ENCODE measurements at regions not wholly inside any gene's neighbourhood (a gene's known extent, or its start where the extent isn't known, plus 50 kb on each side); places are given as distances from the start of the nearest gene placed in this dataset.
A peak's percentile ranks its signal among the peaks of the same experiment; 100 is the strongest.
"Not testable (repeated sequence)": the region's sequence is repeated elsewhere in the genome, so short reads cannot be mapped to it uniquely, and the experiment has no call there.

DNA sequence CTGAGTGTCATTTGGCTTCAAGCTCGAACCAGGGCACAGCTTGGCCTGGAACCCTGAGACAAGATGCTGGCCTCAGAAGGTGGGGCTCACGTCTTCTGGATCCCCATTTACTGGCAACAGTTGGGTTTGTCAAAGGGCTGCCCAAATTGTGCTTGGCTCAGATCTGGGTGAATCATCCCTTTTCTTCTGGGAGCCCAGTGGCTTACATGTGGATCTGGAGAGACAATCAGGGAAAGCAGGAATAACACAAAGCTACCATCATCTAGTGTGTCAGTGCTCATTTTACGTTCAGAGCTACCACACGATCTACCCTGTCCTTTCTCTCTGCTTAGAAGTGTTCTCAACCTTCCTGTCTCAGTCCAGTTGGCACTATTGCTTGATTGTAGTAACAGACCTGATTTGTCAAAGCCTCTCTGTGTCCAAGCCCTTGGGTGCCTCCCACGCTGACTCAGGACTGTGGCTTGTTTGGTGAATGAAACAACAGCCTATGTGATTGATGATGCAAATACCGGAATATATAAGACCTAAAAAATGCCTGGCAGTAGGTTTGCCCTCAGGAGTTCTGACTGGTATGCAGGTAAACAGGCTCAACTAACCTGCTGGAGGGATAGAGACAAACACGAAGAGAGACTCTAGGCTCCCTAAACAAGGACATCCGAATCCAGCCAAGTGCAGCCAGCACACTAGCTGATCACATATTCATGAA lies 974.3 kb downstream of the VRK1 start:
- no peak for DNase-seq

DNA sequence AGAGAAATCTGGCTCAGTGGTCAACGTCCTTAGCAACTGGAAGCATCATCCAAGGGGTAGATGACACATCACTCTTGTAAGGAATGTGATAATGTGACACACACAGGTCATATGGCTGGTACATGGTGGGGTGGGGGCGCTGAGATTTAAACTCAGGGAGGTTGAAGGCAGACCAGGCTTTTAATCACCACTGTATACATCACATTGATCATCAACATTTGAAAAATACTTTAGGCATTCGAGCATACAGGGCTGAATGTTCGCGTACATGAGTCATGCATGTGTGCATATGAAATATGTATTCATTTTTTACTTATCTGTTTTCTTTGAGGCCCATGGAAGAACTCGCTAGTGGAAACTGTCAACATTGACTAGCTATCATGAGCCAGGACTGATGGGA lies 976.4 kb downstream of the VRK1 start:
- no peak for DNase-seq

DNA sequence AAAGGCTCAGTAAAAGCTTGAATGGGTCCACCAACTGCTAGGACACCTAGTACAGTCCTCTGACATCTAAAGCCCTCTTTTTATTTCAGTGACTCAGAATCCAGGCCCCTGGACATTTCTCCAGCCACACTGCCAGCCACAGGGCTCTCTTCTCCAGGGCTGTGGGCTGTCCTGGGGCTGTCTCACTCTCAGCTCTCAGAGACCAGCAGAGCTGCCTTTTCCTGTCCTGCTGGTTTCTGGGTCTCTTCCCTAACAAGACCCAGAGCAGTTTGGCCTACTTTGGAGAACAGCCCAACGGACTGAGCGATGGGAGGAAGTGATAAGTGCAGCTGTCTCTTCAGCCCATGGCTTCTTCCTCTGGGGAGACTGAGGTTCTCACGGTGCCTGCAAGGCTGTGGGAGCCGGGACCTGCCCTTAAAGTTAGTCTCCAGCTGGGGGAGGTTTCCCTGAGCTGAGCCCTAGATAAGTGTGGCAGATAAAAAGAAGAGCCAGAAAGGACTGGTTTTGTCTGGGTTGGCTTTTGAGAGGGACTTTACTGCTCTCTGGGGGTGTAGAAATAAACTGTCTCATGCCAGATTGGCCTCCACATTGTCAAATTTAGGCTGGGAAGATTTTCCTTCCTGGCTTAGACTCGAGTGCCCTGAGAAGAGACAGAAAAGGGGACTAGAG lies 979.8 kb downstream of the VRK1 start:
- no peak for DNase-seq

DNA sequence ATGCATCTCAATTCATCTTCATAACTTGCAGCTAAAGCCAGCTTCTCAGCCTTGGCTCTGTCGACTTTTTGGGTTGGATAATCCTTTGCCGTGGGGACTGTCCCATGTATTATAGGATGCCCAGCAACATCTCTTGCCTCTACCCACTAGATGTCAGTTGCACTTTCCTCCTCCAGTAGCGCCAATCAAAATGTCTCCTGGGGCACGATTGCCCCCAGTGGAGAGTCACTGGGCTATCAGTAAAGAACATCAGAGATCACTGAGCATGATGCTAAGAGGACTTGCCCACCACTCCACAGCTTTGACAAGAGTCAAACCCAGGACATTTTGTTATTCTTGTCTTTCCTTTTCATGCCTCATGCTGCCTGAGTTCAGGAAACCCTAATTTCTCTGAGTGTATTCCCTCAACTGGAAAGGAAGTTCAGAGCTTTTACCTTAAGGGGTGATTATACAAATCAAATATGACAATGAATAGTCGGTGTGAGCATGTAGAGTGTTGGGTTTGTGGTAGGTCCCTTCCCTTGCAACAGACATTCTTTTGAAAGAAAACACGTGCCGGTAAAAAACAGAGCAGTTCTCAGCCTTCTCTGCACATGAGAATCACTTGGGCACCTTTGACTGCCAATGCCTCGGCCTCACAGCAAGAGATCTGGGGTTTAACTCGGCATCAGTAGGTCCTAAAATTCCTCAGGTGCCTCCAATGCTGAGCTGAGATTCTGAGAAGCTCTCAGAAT lies 980.6 kb downstream of the VRK1 start:
- no peak for DNase-seq

DNA sequence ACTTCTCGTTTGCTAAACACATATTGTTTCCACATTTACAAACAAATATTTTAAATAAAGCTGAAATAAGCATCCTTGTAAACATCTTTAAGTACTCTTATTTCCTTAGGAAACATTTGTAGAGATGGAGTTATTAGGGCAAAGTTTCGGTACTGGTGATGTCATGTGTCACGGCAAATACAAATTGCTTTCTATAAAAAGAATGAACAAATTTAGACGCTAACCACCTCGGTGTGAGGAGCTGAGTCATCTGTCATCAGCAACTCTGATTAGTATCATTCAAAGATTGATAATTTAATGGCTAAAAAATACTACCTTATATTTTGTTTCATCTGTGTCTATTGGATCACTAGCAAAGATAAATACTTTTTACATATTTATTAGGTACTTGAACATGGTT lies 982.0 kb downstream of the VRK1 start:
- DNase-seq = no peak

DNA sequence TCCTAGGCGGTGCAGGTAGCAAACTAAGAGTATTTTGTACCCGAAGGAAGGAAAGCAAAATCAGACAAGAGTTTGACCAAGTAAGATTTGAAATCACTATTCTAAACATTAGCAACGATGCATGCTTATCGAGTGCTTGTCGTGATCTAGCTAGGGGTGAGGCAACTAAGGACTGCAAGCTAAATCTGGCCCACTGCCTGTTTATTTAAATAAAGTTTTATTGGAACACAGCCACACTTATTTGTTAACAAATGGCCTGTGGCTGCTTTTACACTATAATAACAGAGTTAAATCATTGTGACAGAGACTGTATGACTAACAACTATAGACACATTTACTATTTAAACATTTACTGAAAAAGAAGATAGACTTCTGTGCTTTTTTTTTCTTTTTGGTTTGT lies 983.6 kb downstream of the VRK1 start:
- DNase-seq = no peak

DNA sequence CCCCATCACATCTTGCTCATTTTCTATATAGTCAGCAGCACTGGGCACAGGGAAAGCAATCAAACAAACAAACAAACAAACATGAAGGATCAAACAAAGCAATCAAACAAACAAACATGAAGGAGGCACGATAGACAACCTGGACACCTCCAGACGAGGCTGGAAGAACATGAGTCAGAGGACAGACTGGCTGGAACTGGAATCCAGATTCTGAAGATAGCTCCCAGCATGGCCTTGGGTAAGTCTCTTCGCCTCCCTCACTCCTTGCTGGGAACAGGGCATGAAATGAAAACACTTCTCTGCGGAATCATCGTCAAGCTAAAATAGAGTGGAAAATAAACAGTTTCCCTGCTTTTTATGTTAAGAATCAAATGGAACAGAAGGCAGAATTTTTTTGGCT lies 984.8 kb downstream of the VRK1 start:
- no peak for DNase-seq

DNA sequence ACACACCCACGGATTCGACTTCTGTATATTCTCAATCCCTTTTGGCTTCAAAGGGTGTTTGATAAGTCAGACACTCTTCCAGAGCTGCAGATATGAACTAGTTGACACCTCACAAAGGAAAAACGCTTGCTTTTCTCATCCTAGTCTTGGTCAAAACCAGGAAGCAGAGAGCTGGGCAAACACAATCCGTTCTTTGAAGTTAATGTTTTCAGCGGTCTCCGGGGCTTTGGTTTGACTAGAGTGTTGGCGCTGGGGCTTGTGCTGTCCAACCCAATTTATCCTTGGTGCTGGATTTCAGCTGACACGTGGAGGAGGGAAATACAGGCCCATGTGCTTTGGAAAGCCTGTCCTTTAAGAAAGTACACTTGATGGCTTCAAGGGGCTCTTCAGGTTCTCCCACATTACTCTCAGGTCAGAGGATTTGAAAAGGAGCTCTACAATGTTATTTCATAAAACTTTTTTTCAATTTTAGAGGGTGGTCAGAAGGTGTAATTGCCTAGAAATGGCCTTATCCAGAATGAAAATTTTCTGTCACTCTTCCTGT lies 985.8 kb downstream of the VRK1 start:
- DNase-seq = peak; percentile 67

DNA sequence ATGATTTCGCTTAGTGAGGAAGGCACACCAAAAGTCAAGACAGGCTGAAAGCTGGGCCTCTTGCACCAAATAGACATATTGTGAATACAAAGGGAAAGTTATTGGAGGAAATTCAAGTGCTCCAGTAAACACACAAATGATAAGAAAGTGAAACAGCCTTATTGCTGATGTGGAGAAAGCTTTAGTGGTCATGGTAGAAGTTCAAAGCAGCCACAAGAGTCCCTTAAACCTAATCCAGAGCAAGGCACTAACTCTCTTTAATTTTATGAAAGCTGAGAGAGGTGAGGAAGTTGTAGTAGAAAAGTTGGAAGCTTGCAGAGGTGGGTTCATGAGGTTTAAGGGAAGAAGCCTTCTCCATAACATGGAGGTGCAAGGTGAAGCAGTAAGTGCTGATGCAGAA lies 988.3 kb downstream of the VRK1 start:
- DNase-seq = no peak

DNA sequence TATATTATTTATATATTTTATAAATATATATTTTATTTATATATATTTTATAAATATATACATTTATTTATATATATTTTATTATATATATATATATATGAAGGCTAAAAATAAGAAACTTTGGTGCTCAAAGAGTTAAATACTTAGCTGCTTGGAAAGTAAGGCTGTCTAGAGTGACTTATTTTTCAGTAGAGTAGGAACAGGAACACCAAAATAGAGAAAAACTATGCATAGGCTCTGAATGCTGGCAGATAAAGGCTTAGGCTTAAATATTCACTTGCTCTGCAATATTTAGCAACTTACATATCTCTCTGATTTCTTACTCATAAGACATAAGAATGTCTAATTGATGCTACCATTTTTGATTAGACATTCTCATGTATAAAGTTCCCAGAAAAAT lies 991.2 kb downstream of the VRK1 start:
- peak; percentile 63 for DNase-seq

DNA sequence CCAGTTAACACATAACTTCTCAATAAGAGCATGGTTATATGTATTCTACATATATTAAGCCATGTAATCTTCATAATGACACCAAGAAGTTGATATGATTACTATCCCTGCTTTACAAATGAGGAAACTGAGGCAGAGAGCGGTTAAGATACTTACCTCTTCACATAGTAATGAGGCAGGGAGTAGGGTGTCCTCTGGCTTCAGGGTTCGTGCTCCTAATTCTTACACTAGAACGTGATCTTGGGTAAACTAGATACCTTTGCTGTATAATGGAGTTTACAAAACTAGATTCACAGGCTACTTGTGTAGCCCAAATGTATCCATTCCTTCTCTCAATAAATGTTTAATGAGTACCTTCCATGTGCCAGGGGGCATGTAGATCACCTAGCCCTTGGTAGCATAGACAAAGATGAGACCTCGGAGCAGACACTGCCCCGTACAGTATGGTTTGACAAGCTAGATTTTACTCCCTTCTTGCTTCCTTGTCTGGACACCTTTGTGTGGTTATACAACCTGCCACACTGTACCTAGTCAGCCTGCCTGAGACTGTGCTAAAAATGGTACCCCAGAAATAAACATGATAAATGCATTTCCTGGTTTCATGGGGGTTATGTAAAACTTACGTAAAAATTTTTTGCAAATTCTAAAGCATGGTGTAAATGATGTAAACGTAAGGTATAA lies 991.8 kb downstream of the VRK1 start:
- no peak for DNase-seq

DNA sequence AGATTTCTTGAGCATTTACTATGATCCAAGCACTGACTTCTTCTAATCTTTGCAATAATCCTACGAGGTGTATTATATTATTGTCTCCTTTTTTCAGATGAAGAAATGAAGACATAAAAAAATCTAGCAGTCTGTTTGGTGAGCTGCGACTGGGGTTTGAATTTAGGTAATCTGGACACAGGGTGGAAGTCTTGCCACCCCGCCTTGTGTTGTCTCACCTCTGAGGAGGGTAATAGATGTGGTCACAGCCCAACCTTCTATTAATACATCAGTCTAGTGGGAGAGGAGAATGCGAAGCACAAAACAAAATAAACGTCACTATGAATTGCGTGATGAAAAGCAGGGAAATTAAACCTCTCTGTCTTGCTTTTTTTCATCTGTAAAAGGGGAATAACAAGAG lies 993.9 kb downstream of the VRK1 start:
- DNase-seq = no peak

DNA sequence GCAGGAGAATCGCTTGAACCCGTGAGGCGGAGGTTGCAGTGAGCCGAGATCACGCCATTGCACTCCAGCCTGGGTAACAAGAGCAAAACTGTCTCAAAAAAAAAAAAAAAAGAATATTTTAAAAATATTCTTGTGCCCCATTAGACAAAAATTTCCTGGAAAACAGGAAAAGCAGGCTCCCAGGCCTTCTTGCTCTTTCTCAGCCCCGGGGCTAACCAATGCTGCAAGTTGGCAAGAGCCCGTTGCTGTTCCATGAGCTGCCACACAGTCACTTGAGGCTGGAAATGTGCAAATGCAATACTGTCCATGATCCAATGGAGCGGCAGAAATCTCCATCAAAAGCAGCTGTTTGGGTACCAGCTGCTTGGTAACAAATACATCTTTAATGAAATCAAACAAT lies 994.7 kb downstream of the VRK1 start:
- peak; percentile 35 for DNase-seq

DNA sequence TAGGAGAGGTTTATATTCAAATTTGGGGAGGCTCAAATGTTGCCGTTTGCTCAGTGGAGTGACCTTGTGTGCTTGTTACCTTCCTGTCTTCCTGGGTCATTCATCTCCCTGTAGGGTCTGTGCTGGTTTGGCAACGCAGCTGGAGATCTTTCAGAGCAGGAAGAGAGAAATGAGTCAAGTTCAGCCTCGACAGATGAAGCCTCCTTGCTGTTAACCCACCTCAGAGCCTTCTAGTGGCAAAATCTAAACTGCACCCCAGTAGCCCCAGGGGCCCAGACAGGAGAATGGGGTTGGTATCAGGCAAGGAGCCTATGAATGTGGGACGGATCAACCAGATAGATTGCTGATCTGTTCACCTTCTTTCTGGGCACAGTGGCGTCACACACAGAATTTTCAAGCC lies 999.3 kb downstream of the VRK1 start:
- no peak for DNase-seq

DNA sequence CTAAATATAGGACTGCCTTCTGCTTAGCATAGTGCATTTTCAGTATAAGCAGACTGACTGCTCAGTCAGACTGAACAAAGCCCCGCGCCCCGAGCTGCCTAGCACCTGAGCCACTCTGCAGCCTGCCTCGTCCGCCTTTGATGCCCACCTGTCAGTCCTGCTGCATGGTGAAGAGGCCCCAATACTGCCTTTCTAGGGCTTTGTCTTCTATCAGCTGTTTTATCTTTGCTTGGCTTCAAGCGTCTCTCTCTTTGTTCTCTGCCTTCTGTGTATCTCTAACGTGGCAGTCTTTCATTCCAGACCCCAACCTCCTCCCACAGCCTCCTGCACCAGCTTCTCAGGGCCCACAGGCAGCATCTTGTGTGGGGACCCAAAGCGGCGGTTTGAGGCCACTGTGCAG lies 1001.0 kb downstream of the VRK1 start:
- DNase-seq = no peak

DNA sequence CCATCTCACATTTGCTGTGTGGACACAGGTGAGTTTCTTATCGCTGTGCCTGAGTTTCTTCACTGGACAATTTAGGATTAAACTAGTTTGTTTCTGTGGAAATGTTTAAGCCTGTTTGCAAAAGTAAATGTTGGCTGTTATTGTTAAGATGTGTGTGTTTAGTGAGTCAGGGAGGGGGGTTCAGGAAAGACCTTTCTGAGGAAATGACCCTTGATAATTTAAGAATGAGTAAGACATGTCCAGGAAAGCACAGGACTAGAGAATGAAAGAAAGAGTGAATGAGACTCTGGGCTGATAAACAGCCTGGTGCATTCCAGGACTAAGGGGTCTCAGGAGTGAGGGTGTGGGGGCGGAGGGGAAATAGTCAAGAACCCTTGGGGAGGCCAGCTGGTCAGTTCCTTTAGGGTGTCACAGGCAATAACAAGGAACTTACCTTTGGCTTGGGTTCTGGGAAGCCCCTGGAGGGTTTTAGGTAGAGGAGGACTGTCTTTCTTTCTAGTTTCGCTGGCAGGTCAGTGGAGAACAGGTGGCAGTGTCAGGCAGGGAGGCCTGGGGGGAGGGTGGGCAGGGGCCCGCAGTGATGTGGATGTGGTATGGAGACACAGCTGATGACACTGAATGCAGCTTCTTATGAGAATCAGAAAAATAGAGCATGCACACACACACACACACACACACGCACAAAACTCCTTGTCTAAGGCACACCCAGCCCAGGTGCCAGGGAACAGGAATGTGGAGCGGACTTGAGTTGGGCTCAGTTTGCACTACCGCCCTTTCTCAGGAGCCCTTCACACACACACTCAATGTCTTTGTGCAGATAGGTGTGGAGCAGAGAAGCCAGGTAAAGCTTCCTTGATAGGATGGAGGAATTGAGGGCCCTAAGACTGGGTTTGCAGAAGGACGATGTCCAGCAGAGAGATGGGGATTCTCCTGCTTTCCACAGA lies 1005.5 kb downstream of the VRK1 start:
- DNase-seq = no peak

DNA sequence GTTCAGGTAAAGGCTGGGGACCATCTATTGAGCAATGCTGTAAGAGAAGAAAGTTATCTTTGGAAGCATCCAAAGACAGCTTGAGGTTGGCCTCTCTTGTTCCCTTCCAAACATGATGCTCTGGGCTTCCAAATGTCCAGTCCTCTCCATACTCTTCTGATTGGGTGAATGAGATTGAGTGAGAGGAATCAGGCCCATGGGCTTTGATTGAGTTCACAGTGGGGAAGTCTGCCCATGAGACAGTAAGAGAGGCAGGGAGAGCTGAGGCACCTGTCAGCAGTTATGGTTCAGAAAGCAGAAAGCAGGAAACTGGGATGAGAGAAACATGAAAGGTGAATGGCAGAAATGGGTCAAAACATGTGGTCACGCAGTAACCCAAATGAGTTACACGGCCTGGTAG lies 1006.9 kb downstream of the VRK1 start:
- DNase-seq = no peak

DNA sequence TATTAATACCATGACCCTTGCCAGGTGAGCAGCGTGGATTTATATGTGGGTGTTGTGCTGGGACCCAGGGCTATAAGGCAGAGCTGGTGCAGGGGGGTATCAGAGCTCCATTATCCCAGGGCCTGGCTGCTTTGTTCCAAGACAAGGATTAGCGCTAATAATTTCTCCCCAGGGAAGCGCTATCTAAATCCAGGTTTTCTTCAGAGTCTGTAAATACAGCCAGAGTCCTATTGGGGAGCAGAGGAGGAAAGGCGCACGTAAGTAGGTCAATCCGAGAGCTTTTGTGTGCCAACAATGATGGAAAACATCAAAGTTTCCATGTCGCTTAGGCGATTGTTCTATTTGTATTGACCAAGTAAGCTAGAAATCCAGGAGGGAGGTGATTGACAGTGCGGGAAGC lies 1009.7 kb downstream of the VRK1 start:
- DNase-seq = peak; percentile 53

DNA sequence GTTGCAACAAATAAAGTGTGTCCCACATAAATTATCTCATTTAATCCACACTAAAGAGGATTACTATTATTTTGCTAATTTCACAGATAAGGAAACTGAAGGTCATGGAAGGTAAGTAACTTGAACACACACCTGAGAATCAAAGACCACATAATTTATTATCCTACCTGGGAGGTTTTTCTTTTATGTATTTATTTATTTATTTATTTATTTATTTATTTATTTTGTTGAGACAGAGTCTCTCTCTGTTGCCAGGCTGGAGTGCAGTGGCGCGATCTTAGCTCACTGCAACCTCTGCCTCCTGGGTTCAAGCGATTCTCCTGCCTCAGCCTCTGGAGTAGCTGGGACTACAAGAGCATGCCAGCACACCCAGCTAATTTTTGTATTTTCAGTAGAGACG lies 1011.4 kb downstream of the VRK1 start:
- DNase-seq = not testable (repeated sequence)

DNA sequence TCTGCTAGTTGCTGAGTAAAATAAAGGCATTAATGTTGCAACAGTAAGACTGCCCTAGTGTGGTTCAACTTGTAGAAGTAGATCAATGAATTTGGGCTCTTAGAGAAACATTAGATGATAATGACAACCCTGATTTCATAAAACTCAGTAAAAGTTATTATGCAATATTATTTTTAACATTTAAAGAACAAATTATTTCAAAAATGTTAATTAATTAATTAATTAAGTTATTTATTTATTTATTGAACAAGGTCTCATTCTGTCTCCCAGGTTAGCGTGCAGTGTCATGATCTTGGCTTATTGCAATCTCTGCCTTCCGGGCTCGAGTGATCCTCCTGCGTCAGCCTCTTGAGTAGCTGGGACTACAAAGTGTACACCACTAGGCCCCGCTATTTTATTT lies 1016.4 kb downstream of the VRK1 start:
- DNase-seq = no peak

DNA sequence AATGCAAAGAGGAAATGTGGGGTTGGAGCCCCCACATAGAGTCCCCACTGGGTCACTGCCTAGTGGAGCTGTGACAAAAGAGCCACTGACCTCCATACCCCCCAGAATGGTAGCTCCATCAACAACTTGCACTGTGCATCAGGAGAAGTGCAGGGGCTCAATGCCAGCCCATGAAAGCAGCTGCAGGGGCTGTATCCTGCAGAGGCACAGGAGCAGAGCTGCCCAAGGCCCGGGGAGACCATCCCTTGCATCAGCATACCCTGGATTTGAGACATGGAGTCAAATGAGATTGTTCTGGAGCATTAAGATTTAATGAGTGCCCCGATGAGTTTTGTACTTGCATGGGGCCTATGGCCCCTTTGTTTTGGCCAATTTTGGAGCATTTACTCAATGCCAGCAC lies 1023.6 kb downstream of the VRK1 start:
- DNase-seq = no peak

DNA sequence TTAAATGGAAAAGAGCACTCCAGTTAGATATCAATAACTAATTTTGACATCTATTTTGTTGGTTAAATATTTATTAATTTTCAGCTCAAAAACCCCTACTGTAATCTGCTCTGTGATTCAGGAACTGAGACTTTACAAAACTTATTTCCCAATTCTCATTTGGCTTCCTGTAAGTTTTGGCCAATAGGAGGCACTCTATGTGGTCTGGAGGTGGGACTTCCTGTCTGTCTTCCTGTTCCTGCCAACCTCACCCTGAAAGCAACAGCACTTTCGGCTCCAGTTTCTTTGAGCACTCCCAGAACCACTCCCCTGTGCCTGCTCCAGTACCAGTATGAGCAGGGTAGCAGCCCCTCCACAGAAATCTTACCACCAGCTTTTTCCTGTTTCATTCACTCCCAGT lies 1027.0 kb downstream of the VRK1 start:
- no peak for DNase-seq
